Stomach (tissue), 4 donors: ENCODE measurements at regions not wholly inside any gene's neighbourhood (a gene's known extent, or its start where the extent isn't known, plus 50 kb on each side); places are given as distances from the start of the nearest gene placed in this dataset.

ENCODE experiments used
- POLR2A ChIP-seq, 4 donors: fragments of 450-650 bp; IDR thresholded peaks; one replicate each; pipeline ENCODE4 v1.6.1; 2016; ENCODE audit warnings: antibody characterized with exemption in 4 of 4, control low read depth in 2 of 4, mild to moderate bottlenecking in 1 of 4, moderate library complexity in 1 of 4
- POLR2AphosphoS5 ChIP-seq, 3 donors: sonication (generic); formaldehyde crosslinking; IDR thresholded peaks; one replicate each; pipeline ENCODE4 v1.6.1; 2016; ENCODE audit warnings: antibody characterized with exemption in 3 of 3
- TF ChIP-seq, protein P1 (sequence below), 7 experiments: fragments of 450-650 bp in 4 of 7; fragments of 200-600 bp in 3 of 7; sonication (generic) in 3 of 7; IDR thresholded peaks; one replicate each; pipeline ENCODE4 v1.5.1; 2016 to 2019; ENCODE audit warnings: antibody characterized with exemption in 7 of 7, control low read depth in 2 of 7, mild to moderate bottlenecking in 1 of 7

DNA sequence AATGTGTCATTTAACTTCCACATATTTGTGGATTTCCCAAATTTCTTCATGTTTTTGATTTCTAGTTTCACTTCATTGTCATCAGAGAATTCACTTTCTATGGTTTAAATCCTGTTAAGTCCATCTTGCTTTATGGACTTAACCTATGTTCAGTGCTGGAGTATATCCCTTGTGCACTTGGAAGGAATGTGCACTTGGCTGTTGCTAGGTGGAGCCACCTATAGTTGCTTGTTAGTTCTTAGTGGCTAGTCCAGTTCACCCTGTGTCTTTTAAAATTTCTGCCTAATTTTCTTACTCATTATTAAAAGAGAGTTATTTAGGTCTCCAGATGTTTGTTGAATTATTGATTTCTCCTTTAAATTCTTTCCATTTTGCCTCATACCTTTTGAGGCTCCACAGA is 1472.5 kb upstream of the CDH6 start:
- TF ChIP-seq, protein P1, sequence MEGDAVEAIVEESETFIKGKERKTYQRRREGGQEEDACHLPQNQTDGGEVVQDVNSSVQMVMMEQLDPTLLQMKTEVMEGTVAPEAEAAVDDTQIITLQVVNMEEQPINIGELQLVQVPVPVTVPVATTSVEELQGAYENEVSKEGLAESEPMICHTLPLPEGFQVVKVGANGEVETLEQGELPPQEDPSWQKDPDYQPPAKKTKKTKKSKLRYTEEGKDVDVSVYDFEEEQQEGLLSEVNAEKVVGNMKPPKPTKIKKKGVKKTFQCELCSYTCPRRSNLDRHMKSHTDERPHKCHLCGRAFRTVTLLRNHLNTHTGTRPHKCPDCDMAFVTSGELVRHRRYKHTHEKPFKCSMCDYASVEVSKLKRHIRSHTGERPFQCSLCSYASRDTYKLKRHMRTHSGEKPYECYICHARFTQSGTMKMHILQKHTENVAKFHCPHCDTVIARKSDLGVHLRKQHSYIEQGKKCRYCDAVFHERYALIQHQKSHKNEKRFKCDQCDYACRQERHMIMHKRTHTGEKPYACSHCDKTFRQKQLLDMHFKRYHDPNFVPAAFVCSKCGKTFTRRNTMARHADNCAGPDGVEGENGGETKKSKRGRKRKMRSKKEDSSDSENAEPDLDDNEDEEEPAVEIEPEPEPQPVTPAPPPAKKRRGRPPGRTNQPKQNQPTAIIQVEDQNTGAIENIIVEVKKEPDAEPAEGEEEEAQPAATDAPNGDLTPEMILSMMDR (IDR thresholded peaks at IDR 0.05): no peak
- TF ChIP-seq POLR2A (IDR thresholded peaks at IDR 0.05): no peak
- TF ChIP-seq POLR2AphosphoS5 (IDR thresholded peaks at IDR 0.05): no peak
